GM10248 (cell line): ENCODE measurements at regions not wholly inside any gene's neighbourhood (a gene's known extent, or its start where the extent isn't known, plus 50 kb on each side); places are given as distances from the start of the nearest gene placed in this dataset.

ENCODE experiments used
- CTCF ChIA-PET: fragments of 300-600 bp; sonication (Branson Sonifier 250); formaldehyde crosslinking; extraction: SDS; loops from one replicate; lab custom pipeline; 2021; ENCODE audit warnings: antibody characterized with exemption; lab: Yijun Ruan, JAX
- POLR2A ChIA-PET: fragments of 350-650 bp; sonication (Branson Sonifier 250); formaldehyde crosslinking; extraction: SDS; loops from one replicate; lab custom pipeline; 2020; ENCODE audit warnings: antibody characterized with exemption; lab: Yijun Ruan, JAX
- DNase-seq: peaks from one replicate; pipeline ENCODE4 v3.0.0; 2012; ENCODE audit errors: extremely low spot score
- CTCF ChIP-seq: IDR thresholded peaks from 2 replicates; pipeline ENCODE4 v1.5.1; 2012; ENCODE audit warnings: mild to moderate bottlenecking, low read depth; ENCODE audit errors: extremely low read depth, missing control alignments, control extremely low read depth

GRCh38 chr11:39806652-39807051, 1652.8 kb downstream of the LRRC4C start:
- TF ChIP-seq CTCF, result no peak
- no peak for DNase-seq
- POLR2A ChIA-PET, result no interaction called here
- CTCF ChIA-PET, result interaction anchor here (0.9 kb wide), 1 partner anchor 12 kb away, joined by 3 read pairs; no protein-coding TSS in a partner anchor

DNA sequence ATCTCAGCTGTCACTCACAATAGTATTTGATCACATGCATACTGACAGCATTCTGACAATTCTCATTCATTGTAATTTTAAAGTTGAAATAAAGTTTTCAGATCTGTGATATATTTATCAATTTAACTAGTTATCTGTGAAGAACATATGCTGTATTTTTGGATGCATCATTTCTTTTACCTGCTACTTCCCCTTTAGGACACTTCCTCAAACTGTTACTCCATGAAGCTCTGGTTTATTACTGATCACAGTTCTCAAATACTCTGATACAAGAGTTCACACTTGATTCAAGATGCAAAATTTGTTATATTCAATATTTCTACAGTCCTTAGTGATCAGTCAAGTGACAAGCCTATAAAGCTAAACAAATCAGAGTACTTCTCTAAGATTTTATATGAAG, 1655.2 kb downstream of the LRRC4C start:
- POLR2A ChIA-PET, result no interaction called here
- CTCF ChIA-PET, result interaction anchor here (1.3 kb wide), 1 partner anchor 13 kb away, joined by 3 read pairs; no protein-coding TSS in a partner anchor
- TF ChIP-seq CTCF, result no peak
- no peak for DNase-seq

DNA sequence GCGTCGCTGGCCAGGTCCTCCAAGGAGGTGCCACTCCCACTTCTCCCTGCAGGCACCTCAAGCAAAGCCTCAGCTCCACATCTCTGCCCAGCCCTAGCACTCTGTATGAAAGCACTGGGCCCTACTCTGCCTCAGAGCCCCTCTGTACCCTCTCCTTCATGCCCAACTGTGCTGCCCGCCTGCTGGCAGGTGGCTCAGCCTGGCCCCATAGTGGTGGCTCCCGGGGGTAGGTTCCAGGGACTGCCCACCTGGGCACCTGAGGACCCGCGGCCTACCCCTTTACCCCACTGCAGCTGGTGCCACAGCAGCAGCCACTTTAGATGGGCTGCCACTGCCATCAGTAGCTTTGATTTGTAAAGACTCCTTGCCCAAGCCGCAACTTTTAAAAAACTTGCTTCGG, 1672.8 kb downstream of the LRRC4C start:
- POLR2A ChIA-PET, result no interaction called here
- CTCF ChIA-PET, result no interaction called here
- TF ChIP-seq CTCF, result no peak
- DNase-seq, result no peak

GRCh38 chr11:39786281-39786680, 1673.2 kb downstream of the LRRC4C start:
- ChIA-PET CTCF (no interaction called here), POLR2A (no interaction called here)
- no peak for TF ChIP-seq CTCF
- no peak for DNase-seq

DNA sequence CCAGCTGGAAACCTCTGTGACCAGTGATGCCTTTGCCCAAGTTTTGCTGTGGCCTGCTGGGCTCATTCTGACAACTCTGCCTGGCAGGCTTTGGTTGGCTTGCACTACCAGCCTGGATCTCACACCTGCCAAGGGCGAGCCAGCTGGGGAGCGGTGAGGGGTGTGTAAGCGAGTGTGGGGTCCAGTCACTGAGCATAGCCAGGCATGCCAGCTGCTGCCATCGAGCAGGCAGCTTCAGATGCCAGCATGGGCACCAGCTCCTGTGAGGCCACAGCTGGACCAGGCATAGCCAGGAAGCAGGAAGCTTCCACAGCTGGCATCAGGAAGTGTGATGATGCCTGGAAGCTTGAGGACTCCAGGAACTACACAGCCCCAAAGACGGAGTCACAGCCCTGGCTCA, 1674.6 kb downstream of the LRRC4C start:
- TF ChIP-seq CTCF, result no peak
- POLR2A ChIA-PET, result no interaction called here
- DNase-seq, result no peak
- CTCF ChIA-PET, result no interaction called here

GRCh38 chr11:39780131-39780530, 1679.3 kb downstream of the LRRC4C start:
- no peak for TF ChIP-seq CTCF
- ChIA-PET CTCF (interaction anchor here (0.9 kb wide), 1 partner anchor 9 kb away, joined by 3 read pairs; no protein-coding TSS in a partner anchor), POLR2A (no interaction called here)
- no peak for DNase-seq

DNA sequence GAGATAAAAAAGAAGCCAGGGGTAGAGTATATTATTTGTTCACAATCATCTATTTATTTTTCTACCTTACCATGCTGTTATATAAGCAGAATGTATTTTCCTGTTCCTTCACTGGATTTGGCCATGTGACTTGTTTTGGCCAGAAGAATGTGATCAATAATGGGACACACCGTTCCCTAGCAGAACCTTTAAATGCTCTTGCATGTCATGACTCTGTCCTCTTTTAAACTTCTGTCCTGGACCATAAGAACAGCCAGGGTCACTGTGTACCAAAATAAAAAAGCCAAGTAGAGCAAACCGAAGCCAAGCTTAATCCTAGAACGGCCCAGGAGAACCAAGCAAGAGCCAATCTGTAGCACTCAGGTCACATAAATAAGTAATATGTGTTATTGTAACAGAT, 1682.4 kb downstream of the LRRC4C start:
- TF ChIP-seq CTCF, result no peak
- ChIA-PET CTCF (no interaction called here), POLR2A (no interaction called here)
- no peak for DNase-seq
